ENCODE measurements at regions not wholly inside any gene's neighbourhood (a gene's known extent, or its start where the extent isn't known, plus 50 kb on each side); places are given as distances from the start of the nearest gene placed in this dataset.
"Not testable (repeated sequence)": the region's sequence is repeated elsewhere in the genome, so short reads cannot be mapped to it uniquely, and the experiment has no call there.

- no peak for DNase-seq (ENCODE audit: low read depth in 2 of 2)
These were observed 518.0 kb downstream of the KCNT2 start for GRCh38 chr1:196090226-196090625.

- DNase-seq (ENCODE audit: low read depth in 2 of 2) = no peak
These were observed 519.7 kb downstream of the KCNT2 start for GRCh38 chr1:196088541-196088940.

DNA sequence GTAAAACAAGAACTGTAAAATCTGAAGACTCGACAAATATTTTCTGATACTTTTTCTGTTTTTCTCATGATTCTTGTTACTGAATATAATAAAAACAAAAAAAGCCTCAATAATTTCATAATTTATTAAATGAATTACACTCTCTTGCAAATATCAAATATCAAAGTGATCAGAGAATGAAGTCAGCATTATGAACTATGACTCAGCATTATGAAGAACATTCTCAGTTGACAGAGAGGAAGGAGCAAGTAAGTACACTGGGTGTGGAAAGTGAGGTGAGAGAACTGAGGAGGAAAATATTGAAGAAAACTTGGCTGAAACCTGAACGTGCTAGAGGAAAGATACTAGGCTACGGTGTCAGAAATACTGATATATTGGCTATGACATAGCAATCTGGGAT lies 529.5 kb downstream of the KCNT2 start:
- DNase-seq (ENCODE audit: low read depth in 2 of 2) = no peak

- DNase-seq (ENCODE audit: low read depth in 2 of 2) = no peak
These were observed 532.6 kb downstream of the KCNT2 start for GRCh38 chr1:196075621-196076020.

DNA sequence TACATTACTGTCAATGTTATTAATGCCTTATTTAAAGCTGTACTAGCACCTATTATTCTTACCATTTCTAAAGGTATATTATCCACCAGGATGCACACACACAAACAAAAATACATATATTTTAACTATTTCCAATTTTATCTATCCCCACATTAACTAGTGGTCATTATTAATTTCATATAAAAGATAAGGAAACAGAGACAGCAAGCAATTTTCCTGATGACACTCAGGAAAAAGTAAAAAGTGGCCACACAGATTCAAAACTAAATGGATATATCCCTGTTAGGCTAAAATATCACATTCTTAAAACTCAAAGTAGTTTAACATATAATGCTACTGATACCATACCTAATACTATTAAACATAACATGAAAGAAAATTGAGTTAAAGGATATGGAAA lies 534.1 kb downstream of the KCNT2 start:
- DNase-seq (ENCODE audit: low read depth in 2 of 2) = no peak

GRCh38 chr1:196071447-196071846 lies 536.8 kb downstream of the KCNT2 start:
- no peak for DNase-seq (ENCODE audit: low read depth in 2 of 2)

GRCh38 chr1:196070940-196071339 lies 537.3 kb downstream of the KCNT2 start:
- DNase-seq (ENCODE audit: low read depth in 2 of 2) = no peak

DNA sequence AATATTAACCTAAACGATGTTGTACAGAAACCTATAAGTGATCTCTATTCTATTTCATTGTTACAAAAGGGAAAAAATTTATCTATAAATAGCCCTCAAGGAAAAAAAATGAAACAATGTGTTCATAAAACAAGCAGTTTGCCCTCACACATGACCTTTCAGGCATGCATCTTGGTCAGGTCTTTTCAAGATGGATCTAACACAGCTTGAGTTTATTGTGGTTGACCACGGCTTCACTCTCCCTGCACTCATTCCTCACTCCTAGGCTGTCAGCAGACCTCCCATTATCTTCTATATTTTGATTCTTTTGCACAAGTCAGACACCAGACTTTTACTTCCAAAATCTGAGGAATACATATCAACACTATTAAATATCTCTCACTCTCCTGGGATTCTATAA lies 544.3 kb downstream of the KCNT2 start:
- no peak for DNase-seq (ENCODE audit: low read depth in 2 of 2)

GRCh38 chr1:196063294-196063693 lies 544.9 kb downstream of the KCNT2 start:
- DNase-seq (ENCODE audit: low read depth in 2 of 2) = no peak

DNA sequence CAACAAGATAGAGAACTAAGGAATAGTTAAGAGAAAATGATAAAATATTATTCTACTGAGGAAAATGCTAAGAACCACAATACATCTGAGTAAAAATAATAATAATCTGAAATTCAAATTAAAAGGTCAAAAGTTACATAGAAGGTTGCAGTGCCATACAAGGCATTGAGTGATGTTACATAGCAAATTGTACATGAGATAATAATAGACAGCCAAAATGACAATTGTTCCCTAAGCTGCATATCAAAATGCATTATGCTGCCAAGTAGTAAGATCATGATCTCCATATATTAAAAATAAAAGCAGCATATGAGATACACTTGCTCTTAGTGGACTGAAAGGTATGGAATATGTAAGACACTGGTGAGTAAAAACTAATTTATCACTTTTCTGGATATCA lies 547.7 kb downstream of the KCNT2 start:
- no peak for DNase-seq (ENCODE audit: low read depth in 2 of 2)

GRCh38 chr1:196059210-196059609 lies 549.0 kb downstream of the KCNT2 start:
- DNase-seq (ENCODE audit: low read depth in 2 of 2) = no peak

- no peak for DNase-seq (ENCODE audit: low read depth in 2 of 2)
These were observed 551.3 kb downstream of the KCNT2 start for GRCh38 chr1:196056966-196057365.

DNA sequence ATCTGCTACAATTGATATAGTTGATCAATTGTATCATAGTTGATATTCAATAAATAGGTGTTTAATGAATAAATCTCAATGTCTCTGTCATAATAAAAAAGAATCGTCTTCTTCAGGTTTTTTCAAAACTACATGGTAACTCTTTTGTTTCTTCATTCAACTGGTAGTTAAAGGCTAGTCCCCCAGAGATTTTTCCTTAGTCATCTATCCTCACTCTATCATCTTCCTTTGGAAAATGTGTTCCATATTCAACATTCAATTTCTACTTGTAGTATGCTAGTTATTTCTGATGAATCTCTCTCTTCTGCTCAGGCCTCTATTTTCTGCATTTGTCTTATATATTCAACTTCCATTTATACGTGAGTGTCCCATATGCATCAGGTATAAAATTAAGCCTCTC lies 558.8 kb downstream of the KCNT2 start:
- no peak for DNase-seq (ENCODE audit: low read depth in 2 of 2)

DNA sequence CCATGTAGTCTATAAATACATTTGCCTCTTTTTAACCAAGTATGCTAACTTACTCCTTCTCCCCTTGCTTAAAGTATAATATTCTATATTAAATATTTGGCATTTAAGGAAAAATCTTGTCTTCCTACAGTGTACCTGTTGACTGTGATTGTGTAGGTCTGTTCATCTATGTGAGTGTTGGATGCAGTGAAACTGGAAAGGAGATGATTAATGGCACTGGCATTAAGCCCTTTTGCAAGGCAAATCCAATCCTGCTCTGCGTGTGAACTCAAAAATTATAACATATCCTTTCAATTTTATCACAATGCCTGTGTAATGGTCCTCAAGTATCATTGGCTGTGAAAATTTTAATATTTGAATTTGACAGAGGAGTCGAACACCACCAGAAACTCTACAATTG lies 565.0 kb downstream of the KCNT2 start:
- DNase-seq (ENCODE audit: low read depth in 2 of 2) = no peak

DNA sequence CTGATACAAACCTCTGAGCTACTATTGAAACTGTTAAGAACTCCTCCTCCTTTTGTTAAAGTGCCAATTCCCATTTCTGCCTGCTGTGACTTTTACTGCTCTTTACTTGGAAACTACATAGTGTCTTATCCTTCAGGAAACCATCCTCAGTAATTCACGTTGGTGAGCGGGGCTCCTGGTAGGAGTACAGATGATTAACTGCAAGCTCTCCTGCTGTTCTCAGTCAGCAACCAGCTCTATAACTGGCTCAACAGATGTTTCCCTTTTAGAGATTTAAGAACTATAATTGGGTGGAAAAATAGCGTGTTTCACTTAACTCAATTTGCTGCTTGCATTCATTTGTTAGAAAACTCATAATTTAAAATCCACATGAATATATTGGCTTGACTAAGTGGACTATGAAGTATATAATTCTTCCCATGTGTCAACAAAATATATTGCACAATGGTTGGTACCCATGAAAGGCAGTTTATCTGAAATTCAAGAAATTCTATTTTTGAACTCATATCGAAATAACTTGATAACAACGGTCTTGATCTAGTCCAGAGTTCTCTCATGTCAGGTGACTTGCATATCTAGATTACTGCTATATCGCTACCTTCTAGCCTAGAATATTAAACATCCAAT lies 574.0 kb downstream of the KCNT2 start:
- no peak for DNase-seq (ENCODE audit: low read depth in 2 of 2)

DNA sequence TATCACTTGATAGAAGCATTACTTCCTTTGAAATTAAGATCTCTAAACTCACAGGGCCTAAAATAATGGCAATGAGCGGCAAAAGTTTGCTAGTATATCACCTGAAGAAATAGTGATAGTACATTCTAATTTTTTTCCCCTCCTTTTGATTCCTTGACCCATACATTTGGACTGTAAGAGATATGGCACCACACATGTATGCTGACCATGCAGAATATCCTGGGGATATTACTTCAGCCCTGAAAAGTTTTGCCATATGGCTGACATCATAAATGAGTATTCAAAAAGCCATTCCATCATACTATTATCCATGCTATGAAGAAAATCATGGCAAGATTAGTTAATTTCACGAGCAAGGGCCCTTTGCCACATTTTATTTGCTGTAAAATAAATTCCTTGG lies 576.9 kb downstream of the KCNT2 start:
- not testable (repeated sequence) for DNase-seq (ENCODE audit: low read depth in 2 of 2)

- no peak for DNase-seq (ENCODE audit: low read depth in 2 of 2)
These were observed 577.8 kb downstream of the KCNT2 start for GRCh38 chr1:196030455-196030854.

- DNase-seq (ENCODE audit: low read depth in 2 of 2) = no peak
These were observed 578.8 kb downstream of the KCNT2 start for GRCh38 chr1:196029410-196029809.

GRCh38 chr1:196027127-196027526 lies 581.1 kb downstream of the KCNT2 start:
- DNase-seq (ENCODE audit: low read depth in 2 of 2) = no peak

DNA sequence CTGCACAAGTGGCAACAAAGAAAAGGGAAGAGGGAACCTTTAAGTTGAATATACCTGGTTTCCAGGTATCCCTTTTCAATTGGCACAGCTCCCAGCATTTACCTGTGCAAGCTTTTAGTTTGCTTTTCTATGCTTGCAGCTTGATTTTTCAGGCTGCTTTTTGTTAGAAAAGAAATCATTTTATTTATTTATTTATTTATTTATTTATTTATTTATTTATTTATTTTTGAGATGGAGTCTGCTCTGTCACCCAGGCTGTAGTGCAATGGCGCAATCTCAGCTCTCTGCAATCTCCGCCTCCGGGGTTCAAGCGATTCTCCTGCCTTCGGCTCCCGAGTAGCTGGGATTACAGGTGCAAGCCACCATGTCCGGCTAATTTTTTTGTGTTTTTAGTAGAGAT lies 587.1 kb downstream of the KCNT2 start:
- not testable (repeated sequence) for DNase-seq (ENCODE audit: low read depth in 2 of 2)

DNA sequence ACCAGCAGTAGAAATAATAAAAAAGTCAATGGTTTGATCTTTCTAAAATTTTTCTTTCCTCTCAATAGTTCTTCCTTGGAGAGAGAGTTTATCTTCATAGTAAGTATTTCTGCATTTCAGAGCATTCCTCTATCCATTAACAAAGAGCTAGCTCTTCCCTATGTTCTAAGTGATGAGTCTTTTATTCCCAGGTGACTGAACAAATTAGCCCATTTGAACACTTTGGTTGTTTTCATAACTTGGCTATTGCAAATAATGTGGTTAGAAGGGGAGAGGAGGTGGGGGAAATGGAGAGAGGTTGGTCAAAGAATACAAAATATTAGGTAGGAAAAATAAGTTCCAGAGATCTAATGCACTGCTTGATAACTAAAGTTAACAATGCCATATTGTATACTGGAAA lies 598.9 kb downstream of the KCNT2 start:
- no peak for DNase-seq (ENCODE audit: low read depth in 2 of 2)

- no peak for DNase-seq (ENCODE audit: low read depth in 2 of 2)
These were observed 600.5 kb downstream of the KCNT2 start for GRCh38 chr1:196007763-196008162.

DNA sequence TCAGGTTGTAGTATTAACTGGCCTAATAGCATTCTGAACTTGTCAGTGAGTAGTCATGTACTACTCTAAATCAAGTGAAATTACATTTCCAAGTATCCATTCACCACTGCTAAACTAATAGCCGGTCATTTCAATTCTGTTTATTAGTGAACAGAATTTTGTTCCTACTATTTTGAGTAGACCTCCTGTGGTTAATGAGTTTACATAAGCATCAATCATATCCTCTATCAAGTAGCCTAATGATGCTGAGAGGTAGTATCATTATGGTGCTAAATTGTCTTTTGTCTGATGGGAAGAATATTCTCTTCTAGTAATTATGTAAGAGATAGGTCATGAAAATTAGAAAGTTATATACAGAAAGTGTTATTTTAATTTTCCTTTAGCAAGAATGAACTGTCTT lies 602.8 kb downstream of the KCNT2 start:
- DNase-seq (ENCODE audit: low read depth in 2 of 2) = no peak

- DNase-seq (ENCODE audit: low read depth in 2 of 2) = not testable (repeated sequence)
These were observed 603.9 kb downstream of the KCNT2 start for GRCh38 chr1:196004388-196004787.

Measured in stimulated activated CD8-positive, alpha-beta memory T cell treated with anti-CD3 and anti-CD28 coated beads, Interleukin-15, amount 100 ng/mL, for 48 hours (primary cell).